Right lung (tissue), 2 donors: ENCODE measurements at regions not wholly inside any gene's neighbourhood (a gene's known extent, or its start where the extent isn't known, plus 50 kb on each side); places are given as distances from the start of the nearest gene placed in this dataset.
"Not testable (repeated sequence)": the region's sequence is repeated elsewhere in the genome, so short reads cannot be mapped to it uniquely, and the experiment has no call there.

Source experiments
- DNase-seq, 2 donors: peaks; one replicate each; pipeline ENCODE4 v3.0.0-alpha.2; 2013

GRCh38 chr5:174917976-174918554 is 193.7 kb downstream of the MSX2 start:
- no peak for DNase-seq

GRCh38 chr5:174917435-174917834 is 193.1 kb downstream of the MSX2 start:
- not testable (repeated sequence) for DNase-seq

GRCh38 chr5:174916924-174917323 is 192.5 kb downstream of the MSX2 start:
- DNase-seq = not testable (repeated sequence)

GRCh38 chr5:174916227-174916626 is 191.8 kb downstream of the MSX2 start:
- DNase-seq = no peak

GRCh38 chr5:174911118-174911517 is 186.7 kb downstream of the MSX2 start:
- DNase-seq = no peak

GRCh38 chr5:174910245-174910737 is 185.9 kb downstream of the MSX2 start:
- DNase-seq = peak; percentile 42 to 57

GRCh38 chr5:174903172-174903732 is 178.9 kb downstream of the MSX2 start:
- DNase-seq = no peak

- no peak for DNase-seq
These were observed 177.0 kb downstream of the MSX2 start for GRCh38 chr5:174901336-174901735.

- DNase-seq = no peak
These were observed 176.0 kb downstream of the MSX2 start for GRCh38 chr5:174900240-174900865.

GRCh38 chr5:174897281-174897950 is 173.0 kb downstream of the MSX2 start:
- no peak for DNase-seq

GRCh38 chr5:174895360-174895759 is 171.0 kb downstream of the MSX2 start:
- no peak for DNase-seq

GRCh38 chr5:174892742-174893141 is 168.4 kb downstream of the MSX2 start:
- DNase-seq = no peak

GRCh38 chr5:174880412-174881200 is 156.2 kb downstream of the MSX2 start:
- not testable (repeated sequence) for DNase-seq

- DNase-seq = no peak
These were observed 153.6 kb downstream of the MSX2 start for GRCh38 chr5:174877987-174878386.

GRCh38 chr5:174872271-174872670 is 147.9 kb downstream of the MSX2 start:
- no peak for DNase-seq

GRCh38 chr5:174852143-174852542 is 127.8 kb downstream of the MSX2 start:
- DNase-seq = no peak

- no peak for DNase-seq
These were observed 126.3 kb downstream of the MSX2 start for GRCh38 chr5:174850565-174851169.

- DNase-seq = no peak
These were observed 125.0 kb downstream of the MSX2 start for GRCh38 chr5:174849426-174849825.

- DNase-seq = no peak
These were observed 120.6 kb downstream of the MSX2 start for GRCh38 chr5:174844971-174845370.

- peak; percentile 74 to 76 for DNase-seq
These were observed 119.2 kb downstream of the MSX2 start for GRCh38 chr5:174843263-174844250.
